H9 (cell line): ENCODE measurements at regions not wholly inside any gene's neighbourhood (a gene's known extent, or its start where the extent isn't known, plus 50 kb on each side); places are given as distances from the start of the nearest gene placed in this dataset.

Source experiments
- DNase-seq: peaks from one replicate; pipeline ENCODE4 v3.0.0-alpha.2; 2017
- H2AFZ ChIP-seq: one replicate; pipeline ENCODE4 v1.6.1; 2013; ENCODE audit warnings: mild to moderate bottlenecking, low read length, control low read depth, moderate library complexity
- H2AK5ac ChIP-seq: 2 replicates; pipeline ENCODE4 v1.6.1; 2013; ENCODE audit warnings: low read length, control low read depth, mixed read lengths; ENCODE audit not compliant: insufficient read length
- H2BK120ac ChIP-seq: one replicate; pipeline ENCODE4 v1.6.1; 2013; ENCODE audit warnings: low read depth, mild to moderate bottlenecking, low read length, control low read depth, inconsistent platforms; ENCODE audit not compliant: poor library complexity, severe bottlenecking
- H2BK12ac ChIP-seq: 2 replicates; pipeline ENCODE4 v1.6.1; 2013; ENCODE audit warnings: low read length, control low read depth, mixed read lengths, low read depth; ENCODE audit not compliant: insufficient read length
- H2BK15ac ChIP-seq: 2 replicates; pipeline ENCODE4 v1.6.1; 2013; ENCODE audit warnings: low read depth, low read length, control low read depth
- H2BK20ac ChIP-seq: one replicate; pipeline ENCODE4 v1.6.1; 2013; ENCODE audit warnings: low read depth, mild to moderate bottlenecking, low read length, control low read depth, inconsistent platforms; ENCODE audit not compliant: poor library complexity, severe bottlenecking
- H2BK5ac ChIP-seq: 2 replicates; pipeline ENCODE4 v1.6.1; 2013; ENCODE audit warnings: low read length, control low read depth, mixed read lengths; ENCODE audit not compliant: insufficient read length
- H3K14ac ChIP-seq: 2 replicates; pipeline ENCODE4 v1.6.1; 2013; ENCODE audit warnings: low read length, control low read depth; ENCODE audit not compliant: insufficient read depth
- H3K18ac ChIP-seq: 2 replicates; pipeline ENCODE4 v1.6.1; 2013; ENCODE audit warnings: low read depth, mild to moderate bottlenecking, mixed read lengths, low read length, control low read depth; ENCODE audit not compliant: insufficient read length
- H3K23ac ChIP-seq: 2 replicates; pipeline ENCODE4 v1.6.1; 2013; ENCODE audit warnings: low read length, control low read depth, mixed read lengths, low read depth; ENCODE audit not compliant: insufficient read length
- H3K23me2 ChIP-seq: 2 replicates; pipeline ENCODE4 v1.6.1; 2013; ENCODE audit warnings: low read depth, mild to moderate bottlenecking, mixed read lengths, low read length, control low read depth; ENCODE audit not compliant: insufficient read length, poor library complexity, severe bottlenecking
- H3K27ac ChIP-seq: 2 replicates; pipeline ENCODE4 v1.5.1; 2013; ENCODE audit warnings: low read length, control low read depth, mixed read lengths, low read depth; ENCODE audit not compliant: insufficient read length
- H3K27me3 ChIP-seq: 2 replicates; pipeline ENCODE4 v1.6.1; 2013; ENCODE audit warnings: low read length, control low read depth, inconsistent platforms; ENCODE audit not compliant: insufficient read depth
- H3K4ac ChIP-seq: 2 replicates; pipeline ENCODE4 v1.6.1; 2013; ENCODE audit warnings: low read depth, mild to moderate bottlenecking, control low read depth, inconsistent platforms, low read length, moderate library complexity
- H3K4me1 ChIP-seq: 2 replicates; pipeline ENCODE4 v1.6.1; 2013; ENCODE audit warnings: low read length, control low read depth, inconsistent platforms; ENCODE audit not compliant: insufficient read depth
- H3K4me2 ChIP-seq: 2 replicates; pipeline ENCODE4 v1.6.1; 2013; ENCODE audit warnings: low read length, control low read depth, mixed read lengths; ENCODE audit not compliant: insufficient read length, insufficient read depth
- H3K56ac ChIP-seq: 2 replicates; pipeline ENCODE4 v1.6.1; 2013; ENCODE audit warnings: low read depth, mild to moderate bottlenecking, mixed read lengths, low read length, control low read depth; ENCODE audit not compliant: insufficient read length
- H3K79me1 ChIP-seq: 2 replicates; pipeline ENCODE4 v1.6.1; 2013; ENCODE audit warnings: low read depth, mild to moderate bottlenecking, moderate library complexity, low read length, control low read depth, inconsistent platforms; ENCODE audit not compliant: insufficient read depth, poor library complexity, severe bottlenecking
- H3K79me2 ChIP-seq: 2 replicates; pipeline ENCODE4 v1.6.1; 2013; ENCODE audit warnings: low read length, control low read depth, inconsistent platforms; ENCODE audit not compliant: insufficient read depth
- H3K9ac ChIP-seq: 2 replicates; pipeline ENCODE4 v1.6.1; 2013; ENCODE audit warnings: low read length, control low read depth, mixed read lengths; ENCODE audit not compliant: insufficient read length; ENCODE audit errors: extremely low read depth
- H3K9me3 ChIP-seq: one replicate; pipeline ENCODE4 v1.6.1; 2013; ENCODE audit warnings: low read depth, low read length, inconsistent platforms; ENCODE audit not compliant: control insufficient read depth
- H3T11ph ChIP-seq: one replicate; pipeline ENCODE4 v1.6.1; 2013; ENCODE audit warnings: mild to moderate bottlenecking, low read length, control low read depth, inconsistent platforms
- H4K20me1 ChIP-seq: one replicate; pipeline ENCODE4 v1.6.1; 2013; ENCODE audit not compliant: control insufficient read depth, insufficient read length, insufficient read depth
- H4K5ac ChIP-seq: 2 replicates; pipeline ENCODE4 v1.6.1; 2013; ENCODE audit warnings: low read depth, mild to moderate bottlenecking, mixed read lengths, low read length, control low read depth; ENCODE audit not compliant: insufficient read length
- H4K8ac ChIP-seq: replicated peaks from 2 replicates; pipeline ENCODE4 v1.6.1; 2013; ENCODE audit warnings: low read length, control low read depth, mixed read lengths, low read depth; ENCODE audit not compliant: insufficient read length
- H4K91ac ChIP-seq: 2 replicates; pipeline ENCODE4 v1.6.1; 2013; ENCODE audit warnings: low read depth, mild to moderate bottlenecking, moderate library complexity, mixed read lengths, low read length, control low read depth; ENCODE audit not compliant: insufficient read length
- H3K27ac Mint-ChIP-seq, 3 experiments: 2 replicates in 2 of 3; 3 replicates in 1 of 3; pipeline ENCODE4 v1.8.0; 2020 to 2021; ENCODE audit warnings: mixed read lengths in 3 of 3, mild to moderate bottlenecking in 1 of 3, moderate library complexity in 1 of 3
- H3K27me3 Mint-ChIP-seq: 2 replicates; pipeline ENCODE4 v1.8.0; 2021; ENCODE audit warnings: low read depth, mild to moderate bottlenecking, moderate library complexity, mixed read lengths
- H3K36me3 Mint-ChIP-seq, 3 experiments: 2 replicates in 2 of 3; 3 replicates in 1 of 3; pipeline ENCODE4 v1.8.0; 2020 to 2021; ENCODE audit warnings: low read depth in 3 of 3, mixed read lengths in 3 of 3; ENCODE audit not compliant: insufficient read depth in 1 of 3
- H3K4me1 Mint-ChIP-seq, 2 experiments: 2 replicates each; pipeline ENCODE4 v1.8.0; 2020; ENCODE audit warnings: mixed read lengths in 2 of 2
- H3K4me3 Mint-ChIP-seq, 2 experiments: 2 replicates in 1 of 2; 3 replicates in 1 of 2; pipeline ENCODE4 v1.8.0; 2020 to 2021; ENCODE audit warnings: mild to moderate bottlenecking in 2 of 2, mixed read lengths in 2 of 2, moderate library complexity in 1 of 2
- H3K9me3 Mint-ChIP-seq, 2 experiments: 2 replicates in 1 of 2; 3 replicates in 1 of 2; pipeline ENCODE4 v1.8.0; 2020; ENCODE audit warnings: mild to moderate bottlenecking in 2 of 2, mixed read lengths in 2 of 2, moderate library complexity in 1 of 2
- WGBS: extraction: QIAGEN DNeasy Blood & Tissue Kit; methylation state at CpG from one replicate; pipeline ENCODE4 v1.1.7; 2013; ENCODE audit warnings: missing lambda C conversion rate, low lambda C conversion rate, mixed read lengths; ENCODE audit not compliant: insufficient read length; ENCODE audit errors: extremely low coverage; 5-methylcytosine and 5-hydroxymethylcytosine counted together
- TF ChIP-seq, protein P1 (sequence below): fragments of 200-600 bp; sonication (generic); conservative IDR thresholded peaks from 3 replicates; pipeline ENCODE4 v1.8.0; 2021; ENCODE audit warnings: antibody characterized with exemption, mild to moderate bottlenecking

DNA sequence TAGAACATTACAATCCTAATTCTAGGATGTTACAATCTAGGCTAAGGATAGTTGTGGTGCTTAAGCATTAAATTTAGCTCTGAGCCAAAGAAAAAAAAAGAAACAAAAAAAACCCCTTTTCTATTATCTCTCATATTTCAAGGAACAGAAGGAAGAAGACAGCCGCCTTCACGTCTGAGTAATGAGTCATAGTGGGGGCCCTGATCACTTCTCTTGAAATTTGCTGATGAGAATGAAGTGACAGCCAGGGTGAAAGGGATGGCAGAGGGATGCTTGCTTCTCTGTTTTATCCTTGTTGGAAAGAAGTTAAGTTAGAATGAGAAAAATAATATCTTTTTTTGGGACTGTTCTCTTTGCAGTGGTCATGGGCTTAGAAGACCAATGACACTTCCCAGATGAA lies 82.6 kb upstream of the MPHOSPH6 start:
- H2BK20ac ChIP-seq: no peak overlapping the region
- no CpG with 5 or more reads among the region's 2 CpGs for WGBS
- DNase-seq: no peak
- peaks cover 2 to 8% of the 10 kb centered on the region in 2 experiments; a peak in 3 of 5 replicates for H3K9me3 Mint-ChIP-seq
- H4K91ac ChIP-seq: no peak overlapping the region
- no peak overlapping the region for H2BK5ac ChIP-seq
- H2BK12ac ChIP-seq: no peak overlapping the region
- no peak overlapping the region for H3K18ac ChIP-seq
- H3K9ac ChIP-seq: no peak overlapping the region
- H3K27me3 Mint-ChIP-seq: peaks cover 7% of the 10 kb centered on the region
- no peaks in the 10 kb centered on the region for H3K9me3 ChIP-seq
- H4K20me1 ChIP-seq: no peaks in the 10 kb centered on the region
- no peak overlapping the region for H4K5ac ChIP-seq
- no peak overlapping the region for H3K4ac ChIP-seq
- TF ChIP-seq, protein P1, sequence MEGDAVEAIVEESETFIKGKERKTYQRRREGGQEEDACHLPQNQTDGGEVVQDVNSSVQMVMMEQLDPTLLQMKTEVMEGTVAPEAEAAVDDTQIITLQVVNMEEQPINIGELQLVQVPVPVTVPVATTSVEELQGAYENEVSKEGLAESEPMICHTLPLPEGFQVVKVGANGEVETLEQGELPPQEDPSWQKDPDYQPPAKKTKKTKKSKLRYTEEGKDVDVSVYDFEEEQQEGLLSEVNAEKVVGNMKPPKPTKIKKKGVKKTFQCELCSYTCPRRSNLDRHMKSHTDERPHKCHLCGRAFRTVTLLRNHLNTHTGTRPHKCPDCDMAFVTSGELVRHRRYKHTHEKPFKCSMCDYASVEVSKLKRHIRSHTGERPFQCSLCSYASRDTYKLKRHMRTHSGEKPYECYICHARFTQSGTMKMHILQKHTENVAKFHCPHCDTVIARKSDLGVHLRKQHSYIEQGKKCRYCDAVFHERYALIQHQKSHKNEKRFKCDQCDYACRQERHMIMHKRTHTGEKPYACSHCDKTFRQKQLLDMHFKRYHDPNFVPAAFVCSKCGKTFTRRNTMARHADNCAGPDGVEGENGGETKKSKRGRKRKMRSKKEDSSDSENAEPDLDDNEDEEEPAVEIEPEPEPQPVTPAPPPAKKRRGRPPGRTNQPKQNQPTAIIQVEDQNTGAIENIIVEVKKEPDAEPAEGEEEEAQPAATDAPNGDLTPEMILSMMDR: no peak
- no peak overlapping the region for H3K4me2 ChIP-seq
- no peaks in the 10 kb centered on the region for H3K79me2 ChIP-seq
- no peak overlapping the region for H4K8ac ChIP-seq
- no peak overlapping the region for H3K14ac ChIP-seq
- no peaks in the 10 kb centered on the region for H3K36me3 Mint-ChIP-seq
- no peak overlapping the region for H2BK120ac ChIP-seq
- no peaks in the 10 kb centered on the region for H3K4me1 Mint-ChIP-seq
- no peaks in the 10 kb centered on the region for H3K27me3 ChIP-seq
- H2AK5ac ChIP-seq: no peak overlapping the region
- no peaks in the 10 kb centered on the region for H3K79me1 ChIP-seq
- no peak overlapping the region for H3K4me3 Mint-ChIP-seq
- no peak overlapping the region for H2AFZ ChIP-seq
- H3K27ac Mint-ChIP-seq: no peak overlapping the region
- no peak overlapping the region for H3T11ph ChIP-seq
- H3K23ac ChIP-seq: no peak overlapping the region
- no peaks in the 10 kb centered on the region for H3K4me1 ChIP-seq
- no peaks in the 10 kb centered on the region for H3K23me2 ChIP-seq
- no peak overlapping the region for H3K56ac ChIP-seq
- no peak overlapping the region for H3K27ac ChIP-seq
- no peak overlapping the region for H2BK15ac ChIP-seq
